ENCODE measurements at regions not wholly inside any gene's neighbourhood (a gene's known extent, or its start where the extent isn't known, plus 50 kb on each side); places are given as distances from the start of the nearest gene placed in this dataset.
"Not testable (repeated sequence)": the region's sequence is repeated elsewhere in the genome, so short reads cannot be mapped to it uniquely, and the experiment has no call there.

- FAIRE-seq: no peak
Measured at GRCh38 chr2:219726916-219727315, 99.5 kb downstream of the SLC4A3 start.

DNA sequence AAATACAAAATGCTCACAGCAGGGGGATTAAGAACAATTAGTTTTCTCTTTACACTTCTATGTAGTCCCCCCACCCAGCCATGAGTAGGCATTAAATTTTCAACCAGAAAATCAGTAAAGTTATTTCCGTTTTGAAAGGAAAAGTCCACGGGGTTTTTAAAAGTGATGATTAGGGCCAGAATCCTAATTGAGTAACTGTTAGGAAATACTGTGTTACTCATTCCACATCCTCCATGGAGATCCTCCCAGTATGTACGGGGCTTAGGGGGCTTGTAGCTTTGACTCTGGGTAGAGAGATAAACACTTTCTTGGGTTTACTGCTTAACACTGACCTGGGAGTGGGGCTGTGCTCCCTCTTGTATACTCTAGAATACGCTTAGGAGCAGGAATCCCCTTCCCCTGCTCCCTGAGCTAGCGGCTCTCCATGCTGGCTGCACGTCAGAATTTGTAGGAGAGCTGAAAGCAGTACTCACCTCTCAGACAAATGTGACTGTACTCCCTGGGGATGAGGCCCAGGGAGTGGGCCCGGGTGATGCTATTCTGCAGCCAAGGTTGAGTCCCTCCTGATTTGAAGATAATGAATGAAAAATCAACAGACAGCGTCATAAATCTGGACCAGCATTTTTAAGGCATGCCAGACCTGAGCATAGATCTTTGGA is 100.5 kb downstream of the SLC4A3 start:
- DNase-seq (ENCODE audit: low spot score): no peak
- FAIRE-seq: no peak

More at GRCh38 chr2:219726916-219727315, 99.5 kb downstream of the SLC4A3 start:
- no peak for DNase-seq (ENCODE audit: low spot score)

DNA sequence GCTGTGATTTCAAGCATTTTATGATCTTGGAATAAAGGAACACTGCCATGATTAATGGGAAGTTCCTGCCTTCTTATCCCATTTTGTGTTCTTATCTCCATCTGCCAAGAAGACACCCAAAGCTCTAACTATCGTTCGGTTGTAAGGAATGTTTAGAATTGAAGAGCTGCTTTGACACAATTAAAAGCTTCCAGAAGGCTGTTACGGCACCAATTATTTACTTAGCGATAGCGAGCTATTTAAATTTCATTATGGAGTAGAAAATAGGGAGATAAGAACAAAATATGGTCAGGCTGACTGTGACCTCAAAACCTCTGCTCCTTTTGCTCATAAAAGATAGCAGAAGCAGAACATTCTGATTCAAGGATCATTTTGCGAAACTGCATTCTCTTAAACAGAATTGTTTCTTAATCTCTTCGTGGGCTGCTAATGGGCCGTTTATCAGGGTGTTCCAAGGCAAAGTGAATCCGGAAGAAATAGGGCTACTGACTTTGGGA is 101.6 kb downstream of the SLC4A3 start:
- no peak for DNase-seq (ENCODE audit: low spot score)
- no peak for FAIRE-seq

GRCh38 chr2:219731173-219731572 is 103.7 kb downstream of the SLC4A3 start:
- DNase-seq (ENCODE audit: low spot score): no peak
- FAIRE-seq: no peak

DNA sequence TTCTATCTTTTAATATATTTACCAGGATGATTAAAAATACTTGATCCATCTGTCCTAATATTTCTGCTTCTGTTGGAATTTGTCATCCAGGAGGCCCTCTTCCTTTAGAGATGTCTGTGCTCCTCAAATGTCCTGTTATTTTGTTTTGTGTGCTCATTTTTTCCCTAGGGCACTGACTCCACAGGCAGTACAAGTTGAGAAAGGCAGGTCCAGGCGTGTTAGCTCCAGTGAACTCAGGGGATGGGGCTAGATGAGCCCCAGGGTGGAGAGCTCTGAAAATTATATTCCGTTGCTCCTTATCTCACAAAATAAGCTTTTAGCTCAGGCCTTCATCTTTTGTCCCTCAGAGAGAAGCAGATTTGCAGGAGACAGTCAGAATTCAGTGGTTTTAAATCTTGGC is 105.7 kb downstream of the SLC4A3 start:
- no peak for FAIRE-seq
- no peak for DNase-seq (ENCODE audit: low spot score)

DNA sequence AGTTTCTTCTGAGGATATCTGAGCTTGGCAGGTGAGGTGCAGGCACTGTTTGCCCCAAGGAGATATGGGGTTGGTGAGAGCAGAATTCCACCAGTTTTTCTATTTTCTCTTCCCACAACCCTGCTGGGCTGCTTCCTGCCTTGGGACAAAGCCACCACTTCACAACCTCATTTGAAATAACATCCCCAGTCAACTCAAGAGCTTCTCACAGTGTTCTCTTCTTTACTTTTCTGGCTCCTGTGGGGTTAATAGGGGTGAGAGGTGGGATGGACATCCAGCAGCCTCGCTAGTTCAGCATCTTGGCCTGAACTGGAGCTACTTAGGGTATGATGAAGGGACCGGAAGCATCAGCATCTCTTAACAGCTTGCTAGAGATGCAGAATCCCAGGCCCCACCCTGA is 106.3 kb downstream of the SLC4A3 start:
- no peak for DNase-seq (ENCODE audit: low spot score)
- no peak for FAIRE-seq

GRCh38 chr2:219736209-219736608 is 108.8 kb downstream of the SLC4A3 start:
- peak; percentile 77 for FAIRE-seq

GRCh38 chr2:219737270-219737691 is 109.9 kb downstream of the SLC4A3 start:
- no peak for FAIRE-seq
- no peak for DNase-seq (ENCODE audit: low spot score)

More at GRCh38 chr2:219736209-219736608, 108.8 kb downstream of the SLC4A3 start:
- DNase-seq (ENCODE audit: low spot score): peak; percentile 44

- FAIRE-seq: no peak
- no peak for DNase-seq (ENCODE audit: low spot score)
Measured at GRCh38 chr2:219739066-219739465, 111.6 kb downstream of the SLC4A3 start.

GRCh38 chr2:219739866-219740440 is 112.5 kb downstream of the SLC4A3 start:
- no peak for FAIRE-seq
- no peak for DNase-seq (ENCODE audit: low spot score)

GRCh38 chr2:219743548-219743947 is 116.1 kb downstream of the SLC4A3 start:
- no peak for FAIRE-seq

GRCh38 chr2:219744066-219744465 is 116.6 kb downstream of the SLC4A3 start:
- FAIRE-seq: no peak
- DNase-seq (ENCODE audit: low spot score): no peak

More at GRCh38 chr2:219743548-219743947, 116.1 kb downstream of the SLC4A3 start:
- DNase-seq (ENCODE audit: low spot score): no peak

GRCh38 chr2:219744600-219744999 is 117.2 kb downstream of the SLC4A3 start:
- FAIRE-seq: no peak
- DNase-seq (ENCODE audit: low spot score): no peak

DNA sequence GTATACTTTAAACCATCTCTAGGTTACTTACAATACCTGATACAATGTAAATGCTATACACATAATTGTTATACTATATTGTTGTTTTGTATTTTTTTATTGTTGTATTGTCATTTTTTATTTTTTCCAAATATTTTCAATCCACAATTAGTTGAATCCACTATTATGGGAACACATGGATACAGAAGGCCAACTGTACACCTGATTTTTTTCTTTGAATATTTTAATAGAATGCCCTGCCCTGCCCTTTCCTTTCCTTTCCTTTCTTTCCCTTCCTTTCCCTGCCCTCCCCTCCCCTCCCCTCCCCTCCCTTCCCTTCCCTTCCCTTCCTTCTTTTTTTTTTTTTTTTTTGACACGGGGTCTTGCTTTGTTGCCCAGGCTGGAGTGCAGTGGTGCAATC is 120.2 kb downstream of the SLC4A3 start:
- no peak for DNase-seq (ENCODE audit: low spot score)
- no peak for FAIRE-seq

DNA sequence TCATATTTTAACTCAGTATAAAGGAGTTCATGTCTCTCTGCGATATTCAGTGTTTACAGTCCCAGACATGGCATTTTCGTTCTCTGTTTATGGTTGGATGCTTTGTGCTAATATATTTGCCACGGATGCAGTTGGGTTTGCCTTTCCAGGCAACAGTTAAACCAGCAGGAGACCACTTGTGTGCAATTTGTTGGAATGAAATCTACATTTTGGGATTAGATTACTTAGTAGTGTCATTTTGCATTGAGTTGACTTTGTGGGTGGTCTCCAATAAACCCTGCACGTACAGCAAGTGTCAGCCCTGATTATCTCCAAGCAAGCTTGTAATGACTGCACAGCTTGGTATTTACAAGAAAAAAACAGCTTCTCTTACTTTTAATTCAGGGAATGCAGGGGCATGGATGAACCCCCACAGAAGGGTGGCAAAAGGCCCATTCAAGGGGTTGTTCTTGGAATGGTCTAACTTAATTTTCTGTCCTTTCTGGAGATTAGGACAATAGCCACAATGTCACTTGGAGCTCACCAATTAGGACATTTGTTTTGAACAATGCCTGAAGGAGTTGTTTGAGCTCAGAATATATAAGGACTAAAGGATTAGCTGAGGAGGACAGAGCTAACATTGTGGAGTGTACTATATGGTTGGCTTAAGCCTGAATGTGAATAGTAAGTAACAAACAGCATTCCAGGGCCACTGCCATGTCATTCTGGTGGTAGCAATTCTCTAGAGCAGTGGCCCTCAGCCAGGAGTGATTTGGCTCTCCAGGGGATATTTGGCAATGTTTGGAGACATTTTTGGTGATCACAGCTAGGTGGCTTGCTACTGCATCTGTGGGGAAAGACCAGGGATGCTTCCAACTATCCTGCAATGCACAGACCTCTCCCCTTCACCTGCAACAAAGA is 121.5 kb downstream of the SLC4A3 start:
- FAIRE-seq (no peak), DNase-seq (ENCODE audit: low spot score) (no peak)

DNA sequence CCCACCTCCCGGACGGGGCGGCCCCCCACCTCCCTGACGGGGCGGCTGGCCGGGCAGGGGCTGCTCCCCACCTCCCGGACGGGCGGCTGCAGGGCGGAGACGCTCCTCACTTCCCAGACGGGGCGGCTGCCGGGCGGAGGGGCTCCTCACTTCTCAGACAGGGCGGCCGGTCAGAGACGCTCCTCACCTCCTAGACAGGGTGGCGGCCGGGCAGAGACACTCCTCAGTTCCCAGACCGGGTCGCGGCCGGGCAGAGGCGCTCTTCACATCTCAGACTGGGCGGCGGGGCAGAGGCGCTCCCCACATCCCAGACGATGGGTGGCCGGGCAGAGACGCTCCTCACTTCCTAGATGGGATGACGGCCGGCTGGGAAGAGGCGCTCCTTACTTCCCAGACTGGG is 123.7 kb downstream of the SLC4A3 start:
- FAIRE-seq: not testable (repeated sequence)

GRCh38 chr2:219752726-219753125 is 125.3 kb downstream of the SLC4A3 start:
- DNase-seq (ENCODE audit: low spot score): no peak
- FAIRE-seq: no peak

More for the DNA sequence above, 123.7 kb downstream of the SLC4A3 start:
- DNase-seq (ENCODE audit: low spot score): not testable (repeated sequence)

DNA sequence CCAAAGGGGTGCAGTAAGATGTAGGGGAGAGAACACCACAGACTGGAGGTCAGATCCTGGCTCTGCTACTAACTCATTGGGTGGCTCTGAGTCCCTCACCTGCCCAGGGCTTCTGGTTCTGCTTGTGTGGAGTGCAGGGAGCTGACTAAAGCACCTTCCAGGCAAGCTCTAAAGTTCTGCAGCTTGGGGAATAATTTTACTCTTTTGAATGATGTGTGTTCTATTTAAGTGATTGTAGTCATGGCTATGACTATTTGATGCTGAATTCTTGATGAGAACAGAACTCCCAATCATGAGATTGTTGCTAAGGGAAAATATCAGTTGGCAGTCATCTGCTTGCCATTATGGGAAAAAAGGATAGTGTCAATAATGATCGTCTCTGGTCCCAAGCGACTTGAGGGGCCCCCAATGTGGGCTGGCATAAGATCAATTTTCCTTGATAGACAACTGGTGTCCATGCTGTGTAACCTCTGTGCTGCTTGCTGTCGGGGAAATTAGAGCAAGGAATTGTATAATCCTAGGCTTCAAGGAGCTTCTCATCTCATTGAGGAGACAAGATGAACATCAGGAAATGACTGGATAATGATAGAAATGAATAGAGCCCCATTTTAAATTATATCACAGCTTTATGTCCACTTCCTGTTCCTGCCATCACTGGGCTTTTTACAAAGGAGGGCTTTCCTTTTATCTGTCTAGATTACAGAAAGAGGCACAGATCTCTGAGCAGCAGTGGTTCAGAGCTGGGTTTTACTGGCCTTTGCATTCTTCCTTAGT is 131.7 kb downstream of the SLC4A3 start:
- no peak for FAIRE-seq
- no peak for DNase-seq (ENCODE audit: low spot score)

GRCh38 chr2:219759801-219760200 is 132.4 kb downstream of the SLC4A3 start:
- no peak for FAIRE-seq
- no peak for DNase-seq (ENCODE audit: low spot score)

- FAIRE-seq (no peak), DNase-seq (ENCODE audit: low spot score) (no peak)
Measured at GRCh38 chr2:219765231-219765911, 137.9 kb downstream of the SLC4A3 start.

GRCh38 chr2:219766658-219767057 is 139.2 kb downstream of the SLC4A3 start:
- FAIRE-seq (no peak), DNase-seq (ENCODE audit: low spot score) (no peak)
